GM18502 (cell line): ENCODE measurements at regions not wholly inside any gene's neighbourhood (a gene's known extent, or its start where the extent isn't known, plus 50 kb on each side); places are given as distances from the start of the nearest gene placed in this dataset.

ENCODE experiments used
- ATAC-seq: cut with Tn5 transposase; IDR thresholded peaks from one replicate; pipeline ENCODE4 v1.9.1; 2021; ENCODE audit warnings: mild to moderate bottlenecking; ENCODE audit not compliant: unreplicated experiment, poor library complexity

GRCh38 chr2:153047220-153047619 lies 328.8 kb downstream of the ARL6IP6 start:
- ATAC-seq = no peak

- no peak for ATAC-seq
These were observed 325.0 kb downstream of the ARL6IP6 start for GRCh38 chr2:153043385-153043784.

- ATAC-seq = no peak
These were observed 310.2 kb downstream of the ARL6IP6 start for GRCh38 chr2:153028626-153029025.

- ATAC-seq = no peak
These were observed 309.1 kb downstream of the ARL6IP6 start for GRCh38 chr2:153027533-153027932.

- no peak for ATAC-seq
These were observed 301.8 kb downstream of the ARL6IP6 start for GRCh38 chr2:153020201-153020600.

GRCh38 chr2:153005071-153005730 lies 286.8 kb downstream of the ARL6IP6 start:
- ATAC-seq = peak; percentile 68

GRCh38 chr2:153004627-153005026 lies 286.2 kb downstream of the ARL6IP6 start:
- peak; percentile 80 for ATAC-seq

- ATAC-seq = no peak
These were observed 255.7 kb downstream of the ARL6IP6 start for GRCh38 chr2:152974146-152974545.

- no peak for ATAC-seq
These were observed 253.3 kb downstream of the ARL6IP6 start for GRCh38 chr2:152971685-152972084.

- ATAC-seq = no peak
These were observed 244.0 kb downstream of the ARL6IP6 start for GRCh38 chr2:152962446-152962845.

- ATAC-seq = no peak
These were observed 242.9 kb downstream of the ARL6IP6 start for GRCh38 chr2:152961351-152961750.

- no peak for ATAC-seq
These were observed 231.7 kb downstream of the ARL6IP6 start for GRCh38 chr2:152950126-152950525.

- ATAC-seq = no peak
These were observed 225.7 kb downstream of the ARL6IP6 start for GRCh38 chr2:152944099-152944498.

- ATAC-seq = no peak
These were observed 224.6 kb downstream of the ARL6IP6 start for GRCh38 chr2:152942940-152943440.

GRCh38 chr2:152930501-152930900 lies 212.1 kb downstream of the ARL6IP6 start:
- ATAC-seq = no peak

GRCh38 chr2:152929628-152930027 lies 211.2 kb downstream of the ARL6IP6 start:
- no peak for ATAC-seq

- peak; percentile 93 for ATAC-seq
These were observed 207.4 kb downstream of the ARL6IP6 start for GRCh38 chr2:152925547-152926448.

GRCh38 chr2:152924722-152925121 lies 206.3 kb downstream of the ARL6IP6 start:
- no peak for ATAC-seq

GRCh38 chr2:152924219-152924618 lies 205.8 kb downstream of the ARL6IP6 start:
- ATAC-seq = no peak

- no peak for ATAC-seq
These were observed 202.4 kb downstream of the ARL6IP6 start for GRCh38 chr2:152920846-152921245.

- ATAC-seq = no peak
These were observed 192.6 kb downstream of the ARL6IP6 start for GRCh38 chr2:152910970-152911369.
